HL-60/S4 (cell line): ENCODE measurements at regions not wholly inside any gene's neighbourhood (a gene's known extent, or its start where the extent isn't known, plus 50 kb on each side); places are given as distances from the start of the nearest gene placed in this dataset.

ENCODE experiments used
- in situ Hi-C: fragments of 300-500 bp; cut with MboI; formaldehyde crosslinking; loops from 2 replicates; pipeline ENCODE4 v1.14.3; 2022; ENCODE audit warnings: low sequenced_read_pairs

GRCh38 chr2:14219306-14219705 is 413.2 kb upstream of the LRATD1 start:
- in situ Hi-C loops: no loop called here

- in situ Hi-C loops: no loop called here
Observed at GRCh38 chr2:14220101-14220500, 412.4 kb upstream of the LRATD1 start.

GRCh38 chr2:14221466-14221865 is 411.1 kb upstream of the LRATD1 start:
- in situ Hi-C loops: no loop called here

GRCh38 chr2:14223576-14223975 is 408.9 kb upstream of the LRATD1 start:
- in situ Hi-C loops: no loop called here

DNA sequence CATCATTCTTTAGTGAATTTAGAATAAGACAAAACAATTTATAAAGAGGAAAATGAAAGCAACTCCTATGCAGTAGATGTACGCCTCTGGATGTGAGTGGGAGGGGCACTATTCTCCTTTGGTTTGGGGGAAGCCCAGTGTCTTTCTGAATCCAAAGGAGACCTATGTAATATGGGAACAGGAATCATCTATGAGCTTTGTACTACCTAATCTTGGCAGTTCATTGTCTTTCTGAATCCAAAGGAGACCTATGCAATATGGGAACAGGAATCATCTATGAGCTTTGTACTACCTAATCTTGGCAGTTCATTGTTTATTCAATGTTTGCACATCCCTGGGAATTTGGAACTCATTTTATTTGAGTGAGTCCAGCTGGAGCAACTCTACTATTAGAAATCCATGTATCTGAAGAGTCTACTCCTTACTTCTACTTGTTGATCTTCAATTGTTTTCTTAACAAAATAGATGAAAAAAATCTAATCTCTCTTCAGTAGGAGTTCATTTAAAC is 401.1 kb upstream of the LRATD1 start:
- in situ Hi-C loops: no loop called here

DNA sequence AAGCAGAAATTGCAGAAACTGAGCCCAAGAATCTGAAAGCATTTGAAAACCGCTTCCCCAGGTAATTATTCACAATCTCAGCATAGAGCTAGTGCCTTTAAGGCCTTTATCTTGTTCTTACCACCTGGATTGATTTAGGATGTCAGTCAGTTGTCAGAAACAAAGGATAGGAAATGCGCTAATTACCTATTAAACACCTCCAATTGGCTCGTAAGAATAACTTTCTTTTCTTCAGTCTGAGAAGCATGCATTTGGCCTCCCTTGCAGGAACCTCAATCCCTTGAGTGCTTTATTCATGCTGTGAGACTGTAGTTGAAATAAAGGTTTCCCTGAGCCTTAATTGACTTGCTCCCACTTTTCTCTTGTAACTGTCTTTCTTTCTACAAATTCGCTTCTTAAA is 400.3 kb upstream of the LRATD1 start:
- in situ Hi-C loops: no loop called here

- in situ Hi-C loops: no loop called here
Observed at GRCh38 chr2:14234911-14235310, 397.6 kb upstream of the LRATD1 start.

DNA sequence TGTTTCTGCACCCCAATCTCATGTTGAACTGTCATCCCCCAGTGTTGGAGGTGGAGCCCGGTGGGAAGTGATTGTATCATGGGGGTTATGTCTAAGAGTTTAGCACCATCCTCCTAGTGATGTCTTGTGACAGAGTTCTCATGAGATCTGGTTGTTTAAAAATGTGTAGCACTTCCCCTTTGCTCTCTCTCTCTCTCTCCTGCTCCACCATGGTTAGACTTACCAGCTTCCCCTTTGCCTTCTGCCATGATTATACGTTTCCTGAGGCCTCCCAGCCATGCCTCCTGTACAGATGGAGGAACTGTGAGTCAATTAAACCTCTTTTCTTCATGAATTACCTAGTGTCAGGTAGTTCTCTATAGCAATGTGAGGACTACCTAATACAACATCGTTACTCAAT is 396.9 kb upstream of the LRATD1 start:
- in situ Hi-C loops: no loop called here

GRCh38 chr2:14237902-14238301 is 394.6 kb upstream of the LRATD1 start:
- in situ Hi-C loops: no loop called here

- in situ Hi-C loops: no loop called here
Observed at GRCh38 chr2:14239605-14240004, 392.9 kb upstream of the LRATD1 start.

- in situ Hi-C loops: no loop called here
Observed at GRCh38 chr2:14240868-14241267, 391.6 kb upstream of the LRATD1 start.

GRCh38 chr2:14245901-14246300 is 386.6 kb upstream of the LRATD1 start:
- in situ Hi-C loops: no loop called here

- in situ Hi-C loops: no loop called here
Observed at GRCh38 chr2:14255135-14255820, 377.2 kb upstream of the LRATD1 start.

- in situ Hi-C loops: no loop called here
Observed at GRCh38 chr2:14256890-14257289, 375.6 kb upstream of the LRATD1 start.

DNA sequence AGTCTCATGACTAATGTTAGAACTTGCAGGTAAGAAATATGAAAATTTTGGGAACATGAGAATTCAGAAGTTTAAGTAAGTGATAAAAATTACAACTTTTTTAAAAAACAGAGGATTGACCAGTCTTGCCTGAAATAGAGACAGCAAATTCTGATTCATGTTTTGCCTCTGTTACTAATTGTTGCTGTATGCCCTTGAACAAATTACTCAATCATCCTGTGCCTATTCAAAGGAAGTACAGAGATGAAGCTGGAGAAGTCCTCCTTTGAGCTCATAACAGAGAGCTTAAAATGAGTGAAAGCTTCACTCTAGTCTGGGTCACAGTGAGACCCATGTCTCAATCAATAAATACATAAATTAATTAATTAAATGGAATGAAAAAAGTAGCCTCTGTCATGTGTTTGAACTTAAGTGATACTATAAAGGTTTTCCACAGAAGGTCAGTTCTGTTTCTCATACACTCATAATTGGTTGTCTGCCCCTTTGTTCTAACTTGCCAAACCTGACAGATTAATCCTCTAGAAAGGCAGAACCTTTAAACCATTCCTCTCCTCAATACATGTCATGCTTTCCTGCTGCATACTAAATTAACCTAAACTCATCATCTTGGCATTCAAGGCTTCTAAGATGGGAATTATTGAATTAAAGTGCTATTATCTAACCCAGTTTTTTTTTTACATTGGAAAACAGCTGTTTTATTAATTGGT is 374.6 kb upstream of the LRATD1 start:
- in situ Hi-C loops: no loop called here

DNA sequence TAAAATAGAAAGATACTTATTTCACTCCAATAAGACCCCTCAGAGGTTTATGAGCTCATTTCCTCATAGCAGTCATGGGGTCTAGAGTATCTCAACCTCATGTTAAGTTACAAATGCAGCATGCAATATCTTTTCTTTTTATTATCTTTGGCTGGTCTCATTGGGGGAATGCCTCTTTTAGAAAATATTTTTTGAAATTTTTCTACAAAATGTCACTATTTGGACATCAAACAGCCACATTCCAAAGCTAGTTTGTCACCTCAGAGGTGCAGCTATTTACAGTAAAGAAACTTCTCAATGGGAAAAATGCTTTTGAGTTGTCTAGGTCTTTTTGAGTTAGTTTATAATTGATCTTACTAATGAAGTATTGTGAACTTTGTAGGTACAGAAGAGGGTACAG is 370.7 kb upstream of the LRATD1 start:
- in situ Hi-C loops: no loop called here

GRCh38 chr2:14263053-14263452 is 369.5 kb upstream of the LRATD1 start:
- in situ Hi-C loops: no loop called here

- in situ Hi-C loops: no loop called here
Observed at GRCh38 chr2:14270036-14270582, 362.4 kb upstream of the LRATD1 start.

DNA sequence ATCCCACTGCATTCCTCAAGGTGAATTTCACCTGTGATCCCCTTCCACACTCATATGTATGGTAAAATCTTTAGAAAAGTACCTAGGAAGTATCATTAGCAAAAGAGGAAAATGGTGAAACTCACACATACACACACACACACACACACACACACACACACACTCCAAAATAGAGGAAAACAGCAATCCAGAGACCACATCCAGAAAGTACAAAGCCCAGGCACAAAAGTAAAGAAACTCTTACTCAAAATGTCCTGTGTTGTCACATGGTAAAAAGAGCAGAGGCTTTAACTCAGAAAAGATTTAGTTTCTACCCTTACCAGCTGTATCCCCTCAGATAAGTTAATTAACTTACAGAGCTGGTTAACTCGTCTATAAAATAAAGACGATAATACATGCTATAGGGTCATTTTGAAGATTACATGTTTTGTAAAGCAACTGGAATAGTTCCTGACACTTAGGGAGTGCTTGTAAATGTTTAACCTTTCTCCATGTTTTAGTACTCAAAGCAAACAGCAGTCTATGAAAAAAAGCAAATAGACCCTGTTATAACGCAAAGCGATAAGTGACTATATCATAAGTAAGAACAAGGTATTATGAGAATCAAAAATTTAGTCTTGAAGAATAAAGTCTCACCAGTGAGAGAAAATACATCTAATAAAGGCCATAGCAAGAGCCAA is 360.0 kb upstream of the LRATD1 start:
- in situ Hi-C loops: no loop called here

DNA sequence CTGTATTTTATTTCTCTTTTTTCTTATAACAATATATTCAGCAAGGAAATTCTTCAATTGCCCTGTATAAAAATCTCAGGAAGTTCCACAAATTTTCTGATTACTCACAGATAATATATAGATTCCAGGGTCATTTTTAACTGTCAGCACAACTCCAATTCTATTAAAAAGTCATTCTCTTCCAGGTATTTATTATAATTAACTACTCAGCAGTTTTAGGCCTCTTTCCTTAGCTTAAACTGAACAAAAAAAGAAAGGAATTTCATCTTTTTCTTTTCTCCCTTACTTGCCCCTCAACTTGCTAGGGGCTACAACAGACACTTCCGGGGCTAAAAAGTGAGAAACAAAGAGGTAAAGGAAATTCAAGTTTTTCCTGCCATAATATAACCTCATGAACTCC is 358.9 kb upstream of the LRATD1 start:
- in situ Hi-C loops: no loop called here

GRCh38 chr2:14284244-14284643 is 348.3 kb upstream of the LRATD1 start:
- in situ Hi-C loops: no loop called here

- in situ Hi-C loops: no loop called here
Observed at GRCh38 chr2:14285812-14286211, 346.7 kb upstream of the LRATD1 start.
